HL-60 (cell line): ENCODE measurements at regions not wholly inside any gene's neighbourhood (a gene's known extent, or its start where the extent isn't known, plus 50 kb on each side); places are given as distances from the start of the nearest gene placed in this dataset.

Experiments used
- POLR2AphosphoS5 ChIP-seq: IDR thresholded peaks from 2 replicates; pipeline ENCODE4 v1.6.1; 2012; ENCODE audit warnings: low read depth
- REST ChIP-seq: IDR thresholded peaks from 2 replicates; pipeline ENCODE4 v1.6.1; 2012; ENCODE audit warnings: low read depth; ENCODE audit not compliant: insufficient replicate concordance
- SPI1 ChIP-seq: IDR thresholded peaks from 2 replicates; pipeline ENCODE4 v1.6.1; 2012; ENCODE audit warnings: low read depth, mild to moderate bottlenecking, borderline replicate concordance
- TF ChIP-seq, protein P1 (sequence below): IDR thresholded peaks from one replicate; pipeline ENCODE4 v1.5.1; 2011; ENCODE audit warnings: low read length, control low read depth, inconsistent platforms; ENCODE audit not compliant: insufficient read depth

- TF ChIP-seq, protein P1, sequence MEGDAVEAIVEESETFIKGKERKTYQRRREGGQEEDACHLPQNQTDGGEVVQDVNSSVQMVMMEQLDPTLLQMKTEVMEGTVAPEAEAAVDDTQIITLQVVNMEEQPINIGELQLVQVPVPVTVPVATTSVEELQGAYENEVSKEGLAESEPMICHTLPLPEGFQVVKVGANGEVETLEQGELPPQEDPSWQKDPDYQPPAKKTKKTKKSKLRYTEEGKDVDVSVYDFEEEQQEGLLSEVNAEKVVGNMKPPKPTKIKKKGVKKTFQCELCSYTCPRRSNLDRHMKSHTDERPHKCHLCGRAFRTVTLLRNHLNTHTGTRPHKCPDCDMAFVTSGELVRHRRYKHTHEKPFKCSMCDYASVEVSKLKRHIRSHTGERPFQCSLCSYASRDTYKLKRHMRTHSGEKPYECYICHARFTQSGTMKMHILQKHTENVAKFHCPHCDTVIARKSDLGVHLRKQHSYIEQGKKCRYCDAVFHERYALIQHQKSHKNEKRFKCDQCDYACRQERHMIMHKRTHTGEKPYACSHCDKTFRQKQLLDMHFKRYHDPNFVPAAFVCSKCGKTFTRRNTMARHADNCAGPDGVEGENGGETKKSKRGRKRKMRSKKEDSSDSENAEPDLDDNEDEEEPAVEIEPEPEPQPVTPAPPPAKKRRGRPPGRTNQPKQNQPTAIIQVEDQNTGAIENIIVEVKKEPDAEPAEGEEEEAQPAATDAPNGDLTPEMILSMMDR = no peak
- TF ChIP-seq POLR2AphosphoS5 (no peak), REST (no peak), SPI1 (no peak)
These were observed 330.5 kb downstream of the ETAA1 start for GRCh38 chr2:67727623-67728022.
